GM19025 (cell line): ENCODE measurements at regions not wholly inside any gene's neighbourhood (a gene's known extent, or its start where the extent isn't known, plus 50 kb on each side); places are given as distances from the start of the nearest gene placed in this dataset.
"Not testable (repeated sequence)": the region's sequence is repeated elsewhere in the genome, so short reads cannot be mapped to it uniquely, and the experiment has no call there.

Experiments
- ATAC-seq: cut with Tn5 transposase; IDR thresholded peaks from one replicate; pipeline ENCODE4 v1.9.1; 2021; ENCODE audit warnings: mild to moderate bottlenecking, low read depth, moderate library complexity; ENCODE audit not compliant: unreplicated experiment

DNA sequence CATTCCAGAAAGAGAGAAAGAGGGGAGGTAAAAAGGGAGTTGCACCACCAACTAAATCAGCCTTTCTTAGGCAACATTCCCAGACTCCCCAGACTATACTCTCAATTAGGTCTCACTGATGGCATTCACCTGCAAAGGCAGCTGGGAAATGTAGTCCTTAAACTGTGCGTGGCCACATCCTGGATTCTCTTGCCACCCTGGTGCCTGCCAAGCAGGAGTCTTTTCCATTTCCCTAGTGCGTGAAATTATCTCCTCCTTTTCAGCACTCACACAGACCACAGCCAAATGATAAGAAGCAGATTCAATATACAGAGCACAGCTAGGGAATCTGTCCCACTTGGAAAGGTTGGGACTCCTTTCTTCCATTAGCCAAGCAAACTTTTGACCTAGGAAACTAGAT is 298.0 kb downstream of the ANAPC1 start:
- ATAC-seq: not testable (repeated sequence)

DNA sequence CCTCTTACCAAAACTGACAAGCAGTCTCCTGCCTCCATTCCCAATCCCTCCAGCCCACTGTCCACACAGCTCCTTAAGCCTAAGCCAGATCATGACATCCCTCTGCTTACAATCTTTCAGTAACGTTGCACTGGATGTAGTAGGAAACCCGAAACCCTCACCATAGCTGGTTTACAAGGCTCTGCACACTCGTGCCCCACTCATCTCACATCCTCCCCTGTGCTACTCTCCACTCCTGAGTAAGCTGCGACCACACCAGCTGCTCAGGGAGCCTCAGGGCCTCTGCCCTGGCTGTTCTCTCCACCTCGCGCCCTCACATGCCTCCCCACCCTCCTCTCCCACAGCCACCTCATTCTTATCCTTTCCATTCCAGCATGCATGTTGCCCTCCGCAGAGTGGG is 288.9 kb downstream of the ANAPC1 start:
- ATAC-seq: not testable (repeated sequence)

DNA sequence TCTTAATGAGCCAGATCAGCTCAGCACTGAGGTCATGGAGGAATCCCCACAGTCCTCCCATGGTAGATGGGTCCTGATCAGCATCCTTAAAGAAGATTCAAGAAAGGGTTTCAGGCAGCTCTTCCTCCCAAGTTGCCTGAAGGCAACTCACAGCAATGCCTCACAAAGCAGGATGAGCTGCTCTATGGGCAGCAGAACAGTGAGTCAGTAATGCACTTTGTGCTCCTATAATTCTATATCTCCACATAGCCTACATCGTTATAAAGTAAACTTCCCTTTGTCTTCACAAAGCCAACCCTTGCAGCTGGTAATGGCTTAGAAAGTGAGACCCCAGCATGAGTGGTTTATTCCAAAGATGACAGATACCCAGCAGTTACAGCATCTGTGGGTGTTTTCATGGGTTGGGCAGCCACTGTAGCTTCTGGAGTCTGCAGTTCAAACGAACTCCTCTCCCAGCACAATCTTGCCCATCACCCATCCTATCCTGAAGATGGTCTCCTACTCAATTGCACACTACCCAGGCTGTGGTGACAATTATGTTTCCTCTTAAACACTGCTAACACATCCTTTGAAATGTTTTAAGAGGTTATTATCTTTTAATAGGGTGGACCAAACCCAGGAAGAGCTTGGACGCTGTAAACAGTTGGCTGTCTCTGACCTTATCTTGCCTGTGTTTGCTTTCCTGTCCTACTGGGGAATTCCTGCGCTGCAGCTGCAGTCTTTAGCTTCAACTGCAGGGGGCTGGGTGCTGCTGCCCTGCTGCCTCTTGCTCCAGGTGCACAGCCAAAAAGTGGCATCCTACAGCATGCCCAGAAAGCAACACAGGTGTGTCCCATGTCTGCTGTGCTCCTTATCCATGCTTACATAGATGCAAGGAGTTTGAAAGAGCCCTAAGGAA is 286.9 kb downstream of the ANAPC1 start:
- ATAC-seq: not testable (repeated sequence)

DNA sequence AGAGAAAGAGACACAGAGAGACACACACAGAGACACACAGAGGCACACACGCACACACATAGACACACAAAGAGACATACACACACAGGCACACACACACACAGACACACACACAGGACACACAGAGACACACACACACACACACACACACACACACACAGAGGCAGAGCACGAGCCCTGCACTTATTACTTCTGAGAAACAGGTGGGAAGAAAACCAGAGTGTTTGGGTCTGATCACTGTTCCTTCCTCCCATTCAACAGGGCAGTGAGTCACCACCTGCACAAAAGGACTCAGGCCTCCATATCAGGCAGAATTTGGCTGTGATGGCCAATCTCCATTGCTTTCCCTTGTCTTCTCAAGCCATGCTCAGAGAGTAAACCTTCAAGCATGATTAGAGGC is 285.0 kb downstream of the ANAPC1 start:
- not testable (repeated sequence) for ATAC-seq

DNA sequence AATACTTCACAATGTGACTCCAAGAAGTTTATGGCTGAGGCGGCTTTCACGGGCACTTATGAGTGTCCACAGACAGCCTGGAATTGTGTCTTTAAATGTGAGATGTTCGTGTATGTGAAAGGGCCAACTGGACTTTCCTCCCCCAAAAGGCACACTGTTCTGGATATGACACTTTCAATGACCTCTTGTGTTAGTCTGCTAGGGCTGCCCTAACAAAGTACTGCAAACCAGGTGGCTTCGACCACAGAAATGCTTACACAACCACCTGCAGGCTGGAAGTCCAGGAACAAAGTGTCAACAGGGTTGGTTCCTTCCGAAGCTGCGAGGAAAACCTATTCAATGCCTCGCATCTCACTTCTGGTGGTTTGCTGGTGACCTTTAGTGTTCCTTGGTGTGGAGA is 281.7 kb downstream of the ANAPC1 start:
- ATAC-seq: not testable (repeated sequence)

DNA sequence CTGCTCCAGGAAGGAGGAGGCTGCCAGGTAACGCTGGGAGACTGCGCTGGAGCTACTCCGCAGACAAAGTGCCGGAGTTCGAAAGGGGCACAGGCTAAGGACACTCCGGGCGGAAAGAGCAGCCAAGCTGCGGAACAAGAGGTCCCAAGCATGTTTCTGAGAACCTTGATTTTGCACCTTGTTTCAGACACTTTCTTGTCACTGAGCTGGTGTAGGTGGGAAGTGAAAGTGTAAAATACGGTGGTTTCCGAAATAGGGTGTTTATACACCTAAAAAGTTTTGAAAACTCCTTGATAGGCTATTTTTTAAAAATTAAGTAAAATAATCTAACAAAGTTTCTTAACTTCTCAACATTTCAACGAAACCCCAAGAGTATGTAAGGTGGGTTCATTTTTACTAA is 278.2 kb downstream of the ANAPC1 start:
- not testable (repeated sequence) for ATAC-seq

DNA sequence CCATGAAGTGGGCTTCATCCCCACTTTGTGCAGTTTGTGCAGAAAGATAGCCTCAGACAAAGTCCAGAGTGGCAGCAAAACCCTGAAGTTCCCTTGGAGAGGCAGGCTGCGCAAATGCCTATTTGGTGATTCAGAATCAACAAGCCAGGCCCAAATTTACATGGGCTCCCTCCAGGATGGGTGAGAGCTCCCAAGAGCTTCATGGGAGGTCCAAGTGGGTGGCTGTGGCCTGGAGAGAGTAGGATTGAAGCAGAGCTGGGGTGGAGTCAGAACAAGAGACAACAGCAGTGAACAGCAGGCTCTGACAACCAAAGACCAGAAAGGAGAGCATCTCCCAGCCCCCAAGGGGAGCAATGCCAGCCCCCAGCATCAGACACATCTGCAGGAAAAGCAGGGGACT is 277.4 kb downstream of the ANAPC1 start:
- not testable (repeated sequence) for ATAC-seq

DNA sequence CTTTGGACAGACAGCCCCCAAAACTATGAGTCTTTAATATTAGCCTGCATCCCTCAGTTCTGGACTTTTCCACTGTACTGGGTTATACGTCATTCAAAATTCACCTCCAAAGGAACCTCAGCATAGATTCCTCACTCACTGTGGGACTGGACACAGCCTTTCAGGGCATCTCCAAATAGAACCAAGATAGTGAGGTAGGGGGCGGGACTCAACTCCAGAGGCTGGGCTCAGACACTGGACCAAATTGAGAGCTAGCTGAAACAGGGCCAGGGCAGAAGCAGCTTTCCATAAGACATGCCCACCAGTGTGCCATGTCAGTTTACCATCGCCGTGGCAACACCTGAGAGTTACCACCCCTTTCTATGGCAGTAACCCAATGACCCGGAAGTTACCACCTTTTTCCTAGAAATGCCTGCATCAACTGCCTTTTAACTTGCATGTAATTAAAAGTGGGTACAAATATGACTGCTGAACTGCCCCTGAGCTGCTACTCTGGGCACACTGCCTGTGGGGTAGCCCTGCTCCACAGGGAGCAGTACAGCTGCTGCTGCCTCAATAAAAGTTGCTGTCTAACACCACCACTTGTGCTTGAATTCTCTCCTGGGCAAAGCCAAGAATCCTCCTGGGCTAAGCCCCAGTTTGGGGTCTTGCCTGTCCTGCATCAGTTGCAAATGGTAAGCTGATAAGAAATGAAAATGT is 274.7 kb downstream of the ANAPC1 start:
- not testable (repeated sequence) for ATAC-seq

DNA sequence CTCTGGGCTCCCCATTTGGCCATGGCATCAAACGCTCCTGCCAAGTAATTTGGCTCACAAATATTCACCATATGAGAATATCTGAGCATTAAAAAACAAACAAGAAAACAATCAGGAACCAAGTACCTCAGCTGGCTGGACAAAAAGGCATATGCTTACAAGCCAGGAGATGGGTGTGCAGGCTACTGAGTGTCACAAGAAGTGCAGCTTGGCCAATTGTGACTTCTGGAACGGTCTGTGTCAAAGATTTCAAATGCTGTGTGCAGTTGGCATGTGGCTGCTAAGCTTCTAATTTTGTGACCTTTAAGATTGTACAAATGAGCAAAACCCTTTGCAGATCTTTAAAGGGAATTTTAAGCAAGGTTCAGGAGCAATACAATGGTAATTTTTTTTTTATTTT is 274.0 kb downstream of the ANAPC1 start:
- ATAC-seq: not testable (repeated sequence)

DNA sequence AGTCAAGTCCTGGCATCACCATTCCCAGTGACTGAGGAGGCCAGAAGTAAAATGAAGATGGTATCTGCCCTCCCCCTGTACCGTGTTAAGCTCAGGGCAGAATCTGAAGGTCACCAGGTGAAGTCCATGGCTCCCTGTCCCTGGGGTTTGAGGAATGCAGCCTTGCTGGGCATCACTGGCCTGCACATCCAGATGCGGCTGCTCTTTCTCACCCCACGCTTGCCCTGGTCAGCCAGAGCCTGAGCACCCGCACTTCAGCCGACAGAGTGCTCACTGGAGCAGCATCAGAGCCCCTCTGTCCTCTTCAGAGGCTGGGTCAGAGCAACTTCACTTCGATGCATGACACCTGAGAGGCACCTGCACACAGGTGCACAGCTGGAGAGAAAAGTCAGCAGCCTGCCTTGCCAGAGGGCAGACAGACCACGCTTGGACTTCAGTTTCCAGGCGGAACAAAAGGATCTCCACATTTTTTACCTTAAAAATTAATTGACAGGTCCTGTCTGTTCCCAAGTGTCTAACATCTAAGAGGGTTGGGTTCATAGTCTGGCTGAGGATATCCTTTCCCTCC is 267.3 kb downstream of the ANAPC1 start:
- no peak for ATAC-seq

DNA sequence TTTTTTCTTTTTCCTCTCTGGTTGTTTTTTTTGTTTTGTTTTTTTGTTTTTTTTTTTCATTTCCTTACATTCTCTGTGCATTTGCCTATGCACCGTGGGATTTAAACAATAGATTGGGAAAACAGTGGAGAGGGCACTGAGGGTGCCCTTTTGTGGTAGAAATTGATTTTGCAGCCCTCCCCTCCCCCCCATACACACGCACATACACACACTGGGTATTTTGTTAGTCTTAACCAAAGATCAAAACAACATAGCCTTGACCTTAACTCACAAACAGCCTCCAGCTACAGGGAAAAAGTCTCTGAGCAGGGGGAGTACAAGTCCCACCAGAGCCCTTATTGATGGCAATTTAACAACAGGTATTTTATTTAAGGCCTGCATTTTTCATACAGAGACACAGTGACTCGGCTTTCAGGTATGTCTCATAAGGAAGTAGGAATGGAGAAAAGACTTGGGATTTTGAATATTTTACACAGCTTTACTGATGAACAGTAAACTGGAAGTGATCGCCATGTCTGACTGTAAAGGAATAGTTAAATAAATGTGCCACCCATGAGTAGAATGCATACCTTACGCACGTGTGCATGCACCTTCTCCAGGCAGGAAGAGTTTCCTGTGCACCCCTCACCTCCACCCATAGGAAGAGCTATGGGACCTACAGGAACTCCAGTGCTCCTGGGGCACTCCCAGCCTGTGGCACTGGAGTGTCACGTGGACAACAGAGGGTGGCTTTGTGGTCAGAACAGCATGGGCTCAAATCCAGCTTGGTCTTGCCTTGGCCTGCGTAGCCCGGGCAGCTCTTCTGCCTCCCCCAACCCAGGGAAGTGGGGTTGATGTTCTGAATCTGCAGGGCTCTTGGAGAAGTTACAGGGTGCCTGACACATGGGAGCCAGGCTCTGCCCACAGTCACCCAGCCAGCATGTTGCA is 266.4 kb downstream of the ANAPC1 start:
- ATAC-seq: no peak

DNA sequence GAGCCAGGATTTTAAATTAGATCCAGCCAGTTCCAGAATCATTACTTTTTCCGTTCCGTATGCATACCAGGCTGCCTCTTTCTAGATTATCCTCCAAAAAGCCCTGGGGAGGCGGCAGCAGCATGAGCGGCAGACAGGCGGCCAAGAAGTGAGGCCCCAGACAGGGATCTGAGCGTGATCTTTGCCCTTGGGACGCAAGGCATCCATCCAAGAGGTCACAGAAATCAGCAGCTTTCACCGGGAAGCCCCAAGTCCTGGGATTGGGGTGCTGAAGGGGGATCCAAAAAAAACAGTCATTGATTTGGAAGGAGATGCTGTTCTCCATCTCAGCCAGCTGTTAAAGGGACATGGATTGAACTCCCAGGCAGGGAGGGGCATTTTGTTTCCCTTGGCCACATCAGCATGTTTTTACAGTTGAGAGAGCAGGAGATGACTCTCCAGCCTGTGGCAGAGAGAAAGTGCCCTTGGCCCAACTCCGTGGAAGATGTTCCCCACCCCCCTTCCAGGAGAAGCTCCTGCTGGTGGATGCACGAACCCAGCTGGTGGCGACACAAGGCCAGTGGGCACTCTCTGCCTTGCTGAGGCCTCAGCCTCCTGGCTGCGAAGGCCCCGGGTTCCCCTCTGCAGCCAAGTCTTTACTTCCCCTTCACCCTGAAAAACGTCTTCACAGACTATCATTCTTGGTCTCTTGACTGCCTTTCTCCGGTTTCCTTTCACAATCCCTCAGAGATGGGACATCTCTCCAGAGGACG is 265.6 kb downstream of the ANAPC1 start:
- no peak for ATAC-seq

DNA sequence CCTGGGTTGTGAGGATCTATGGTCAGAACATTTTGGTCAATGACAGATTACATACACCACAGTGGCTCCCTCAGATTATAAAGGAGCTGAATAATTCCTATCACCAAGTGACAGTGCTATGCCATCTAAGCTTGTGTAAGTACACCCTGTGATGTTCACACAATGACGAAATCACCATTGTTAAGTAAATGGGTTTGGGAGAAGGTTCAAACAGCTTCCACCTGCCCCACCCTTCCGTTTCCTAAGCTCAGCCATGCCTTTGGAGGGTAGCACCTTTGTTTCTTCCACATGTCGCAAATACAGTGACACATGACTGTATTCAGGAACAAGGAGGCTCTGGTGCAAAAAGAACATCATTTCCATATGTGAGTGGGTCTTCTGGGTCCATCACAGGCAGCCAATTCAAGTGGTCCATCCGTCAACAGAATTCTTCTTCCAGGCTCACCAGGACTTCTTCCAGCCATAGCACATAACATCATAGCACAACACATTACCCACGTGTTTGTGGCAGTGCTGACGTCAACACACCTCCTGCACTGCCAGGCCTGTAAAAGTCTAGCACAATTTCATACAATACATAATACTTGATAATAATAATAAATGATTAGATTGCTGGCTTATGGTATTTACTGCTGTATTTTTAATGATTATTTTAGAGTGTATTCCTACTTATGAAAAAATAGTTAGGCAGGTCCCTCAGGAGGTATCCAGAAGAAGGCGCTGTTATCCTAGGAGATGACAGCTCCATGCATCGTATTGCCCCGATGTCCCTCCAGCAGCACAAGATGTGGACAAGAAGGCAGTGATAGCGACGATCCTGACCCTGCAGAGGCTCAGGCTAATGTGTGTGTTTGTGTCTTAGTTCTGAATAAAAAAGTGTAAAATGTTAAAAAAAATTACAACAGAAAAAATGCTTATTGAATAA is 264.8 kb downstream of the ANAPC1 start:
- ATAC-seq: no peak

DNA sequence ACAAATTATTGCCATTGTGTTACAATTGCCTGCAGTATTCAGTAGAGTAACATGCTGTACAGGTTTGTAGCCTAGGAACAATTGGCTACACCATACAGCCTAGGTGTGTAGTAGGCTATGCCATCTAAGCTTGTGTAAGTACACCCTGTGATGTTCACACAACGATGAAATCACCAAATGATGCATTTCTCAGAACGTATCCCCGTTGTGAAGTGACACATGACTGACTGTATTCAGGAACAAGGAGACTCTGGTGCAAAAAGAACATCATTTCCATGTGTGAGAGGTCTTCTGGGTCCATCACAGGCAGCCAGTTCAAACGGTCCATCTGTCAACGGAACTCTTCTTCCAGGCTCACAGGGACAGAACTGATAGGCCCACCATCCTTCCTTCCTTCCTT is 263.7 kb downstream of the ANAPC1 start:
- ATAC-seq: no peak

DNA sequence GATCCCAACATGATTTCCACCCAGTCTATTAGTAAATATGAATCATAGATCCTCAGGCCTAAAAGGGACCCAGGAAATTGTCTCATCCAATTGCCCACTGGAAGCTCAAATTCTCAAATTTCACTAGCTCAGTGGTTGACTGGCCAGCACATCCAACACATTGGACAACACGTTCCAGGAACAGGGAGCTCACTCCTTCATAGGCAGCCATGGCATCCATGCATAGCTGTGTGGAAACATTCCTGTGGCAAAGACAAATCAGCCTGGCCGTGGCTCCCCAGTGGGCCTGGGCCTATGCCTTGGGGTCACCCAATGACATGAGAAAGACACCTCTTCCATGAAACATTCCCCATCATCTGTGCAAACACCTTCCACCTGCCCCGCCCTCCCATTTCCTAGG is 261.1 kb downstream of the ANAPC1 start:
- ATAC-seq: no peak

DNA sequence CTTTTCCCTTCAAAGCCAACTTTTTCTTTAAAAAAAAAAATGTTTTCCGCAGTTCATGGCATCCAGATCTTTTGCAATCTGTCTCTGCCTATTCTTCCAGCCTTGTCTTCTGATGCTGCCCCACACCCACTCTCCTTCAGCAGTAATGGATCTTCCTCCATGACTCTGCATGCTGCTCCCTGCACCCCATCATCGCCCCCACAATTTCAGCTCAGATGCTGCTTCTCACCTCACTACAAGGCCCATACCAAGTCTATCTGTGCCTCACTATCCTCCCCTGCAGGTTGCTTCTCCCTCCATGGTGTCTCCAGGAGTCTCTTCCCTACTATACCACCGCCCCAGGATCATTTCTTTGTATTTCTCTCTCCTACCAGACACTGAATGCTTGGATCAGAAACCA is 260.6 kb downstream of the ANAPC1 start:
- ATAC-seq: no peak

DNA sequence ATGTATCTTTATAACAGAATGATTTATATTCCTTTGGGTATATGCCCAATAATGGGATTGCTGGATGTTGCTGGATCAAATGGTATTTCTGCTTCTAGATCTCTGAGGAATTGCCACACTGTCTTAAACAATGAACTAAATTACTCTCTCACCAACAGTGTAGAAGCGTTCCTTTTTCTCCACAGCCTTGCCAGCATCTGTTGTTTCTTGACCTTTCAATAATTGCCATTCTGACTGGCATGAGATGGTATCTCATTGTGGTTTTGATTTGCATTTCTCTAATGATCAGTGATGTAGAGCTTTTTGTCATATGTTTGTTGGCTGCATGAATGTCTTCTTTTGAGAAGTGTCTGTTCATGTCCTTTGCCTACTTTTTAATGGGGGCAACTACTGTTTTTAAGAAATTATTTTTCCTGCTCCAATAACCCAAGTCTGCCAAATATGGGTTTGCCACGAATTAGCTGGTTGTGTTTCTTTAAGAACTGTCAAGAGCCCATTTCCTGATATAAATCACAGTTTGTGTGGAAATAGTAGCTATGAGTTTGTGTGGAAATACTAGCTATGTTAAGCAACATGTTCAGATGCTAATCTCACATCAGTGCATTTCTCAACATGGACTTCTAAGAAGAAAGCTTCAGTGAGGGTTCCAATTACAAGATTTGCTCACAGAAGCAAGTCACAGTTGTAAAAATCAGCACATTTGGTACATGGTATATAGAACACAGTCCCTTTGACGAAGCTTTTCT is 259.4 kb downstream of the ANAPC1 start:
- ATAC-seq: no peak

DNA sequence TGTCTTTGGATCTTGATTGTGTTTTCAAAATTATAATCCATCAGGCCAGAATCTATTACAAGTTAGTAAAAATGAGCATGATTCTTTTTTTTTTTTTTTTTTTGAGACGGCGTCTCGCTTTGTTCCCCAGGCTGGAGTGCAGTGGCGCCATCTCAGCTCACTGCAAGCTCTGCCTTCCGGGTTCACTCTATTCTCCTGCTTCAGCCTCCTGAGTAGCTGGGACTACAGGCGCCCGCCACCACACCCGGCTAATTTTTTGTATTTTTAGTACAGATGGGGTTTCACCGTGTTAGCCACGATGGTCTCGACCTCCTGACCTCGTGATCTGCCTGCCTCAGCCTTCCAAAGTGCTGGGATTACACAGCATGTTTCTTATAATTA is 258.8 kb downstream of the ANAPC1 start:
- ATAC-seq: not testable (repeated sequence)
